NCI-H2227 (cell line): ENCODE measurements at regions not wholly inside any gene's neighbourhood (a gene's known extent, or its start where the extent isn't known, plus 50 kb on each side); places are given as distances from the start of the nearest gene placed in this dataset.
A peak's percentile ranks its signal among the peaks of the same experiment; 100 is the strongest.

Experiments
- DNase-seq: peaks from one replicate; lab custom pipeline; 2025; ENCODE audit not compliant: unreplicated experiment; lab: John Stamatoyannopoulos, UW

GRCh38 chr1:115204513-115204912 lies 115.2 kb upstream of the TSPAN2 start:
- no peak for DNase-seq

- DNase-seq, result no peak
Observed at GRCh38 chr1:115203287-115203686, 114.0 kb upstream of the TSPAN2 start.

- DNase-seq, result no peak
Observed at GRCh38 chr1:115201598-115201997, 112.3 kb upstream of the TSPAN2 start.

GRCh38 chr1:115199416-115200132 lies 110.3 kb upstream of the TSPAN2 start:
- no peak for DNase-seq

- DNase-seq, result no peak
Observed at GRCh38 chr1:115198938-115199337, 109.6 kb upstream of the TSPAN2 start.

- DNase-seq, result no peak
Observed at GRCh38 chr1:115196296-115196695, 107.0 kb upstream of the TSPAN2 start.

GRCh38 chr1:115194506-115194905 lies 105.2 kb upstream of the TSPAN2 start:
- no peak for DNase-seq

- DNase-seq, result no peak
Observed at GRCh38 chr1:115193046-115193828, 103.9 kb upstream of the TSPAN2 start.

- DNase-seq, result no peak
Observed at GRCh38 chr1:115192200-115192767, 103.0 kb upstream of the TSPAN2 start.

GRCh38 chr1:115191691-115192090 lies 102.4 kb upstream of the TSPAN2 start:
- no peak for DNase-seq

GRCh38 chr1:115190540-115191170 lies 101.4 kb upstream of the TSPAN2 start:
- DNase-seq, result no peak

GRCh38 chr1:115189814-115190539 lies 100.7 kb upstream of the TSPAN2 start:
- DNase-seq, result no peak

GRCh38 chr1:115188680-115189395 lies 99.5 kb upstream of the TSPAN2 start:
- DNase-seq, result no peak

- DNase-seq, result no peak
Observed at GRCh38 chr1:115186711-115187265, 97.5 kb upstream of the TSPAN2 start.

- no peak for DNase-seq
Observed at GRCh38 chr1:115185336-115185735, 96.0 kb upstream of the TSPAN2 start.

- no peak for DNase-seq
Observed at GRCh38 chr1:115184951-115185331, 95.6 kb upstream of the TSPAN2 start.

GRCh38 chr1:115184260-115184950 lies 95.1 kb upstream of the TSPAN2 start:
- peak; percentile 56 for DNase-seq

GRCh38 chr1:115183721-115184259 lies 94.5 kb upstream of the TSPAN2 start:
- no peak for DNase-seq

GRCh38 chr1:115183158-115183557 lies 93.9 kb upstream of the TSPAN2 start:
- DNase-seq, result no peak
